Transverse colon (tissue), 4 donors: ENCODE measurements at regions not wholly inside any gene's neighbourhood (a gene's known extent, or its start where the extent isn't known, plus 50 kb on each side); places are given as distances from the start of the nearest gene placed in this dataset.
"Not testable (repeated sequence)": the region's sequence is repeated elsewhere in the genome, so short reads cannot be mapped to it uniquely, and the experiment has no call there.

ENCODE experiments used
- DNase-seq: peaks from one replicate; pipeline ENCODE4 v3.0.0-alpha.2; 2019
- H3K27ac ChIP-seq, 4 donors: fragments of 200-600 bp; sonication (generic); 2 replicates each; pipeline ENCODE4 v1.5.1; 2016 to 2018; ENCODE audit warnings: inconsistent platforms in 4 of 4
- H3K27me3 ChIP-seq: fragments of 200-600 bp; sonication (generic); 2 replicates; pipeline ENCODE4 v1.5.1; 2017; ENCODE audit warnings: inconsistent platforms
- H3K36me3 ChIP-seq, 4 donors: fragments of 200-600 bp; sonication (generic); 2 replicates each; pipeline ENCODE4 v1.5.1; 2017 to 2019; ENCODE audit warnings: inconsistent platforms in 4 of 4
- H3K4me1 ChIP-seq, 4 donors: fragments of 200-600 bp; sonication (generic); 2 replicates each; pipeline ENCODE4 v1.5.1; 2017 to 2020; ENCODE audit warnings: inconsistent platforms in 4 of 4
- H3K4me3 ChIP-seq, 4 donors: fragments of 200-600 bp; sonication (generic); 1 replicate in 1 of 4; 2 replicates in 3 of 4; pipeline versions ENCODE4 v1.5.1 to v1.6.1; 2017 to 2019; ENCODE audit warnings: inconsistent platforms in 4 of 4
- H3K9me3 ChIP-seq, 2 donors: fragments of 200-600 bp; sonication (generic); 2 replicates each; pipeline ENCODE4 v1.5.1; 2017 to 2019; ENCODE audit warnings: inconsistent platforms in 2 of 2
- EP300 ChIP-seq: sonication (generic); formaldehyde crosslinking; IDR thresholded peaks from one replicate; pipeline ENCODE4 v1.6.1; 2017; ENCODE audit warnings: antibody characterized with exemption, low read depth
- POLR2A ChIP-seq: fragments of 450-650 bp; IDR thresholded peaks from one replicate; pipeline ENCODE4 v1.6.1; 2016; ENCODE audit warnings: antibody characterized with exemption, mild to moderate bottlenecking, moderate library complexity
- POLR2AphosphoS5 ChIP-seq, 3 donors: sonication (generic); formaldehyde crosslinking; IDR thresholded peaks; one replicate each; pipeline ENCODE4 v1.6.1; 2016; ENCODE audit warnings: antibody characterized with exemption in 3 of 3
- WGBS, 2 donors: methylation state at CpG; one replicate each; pipeline ENCODE4 v1.1.5; 2018; ENCODE audit warnings: low coverage in 1 of 2; 5-methylcytosine and 5-hydroxymethylcytosine counted together
- in situ Hi-C, 4 donors: fragments of 200-750 bp; cut with MboI; loops; one replicate each; pipeline versions ENCODE4 v1.15.0 to v1.15.1; 2017; ENCODE audit warnings: low sequenced_read_pairs in 3 of 4, low pct_ligation_motif_present in 1 of 4, low pct_unique_long_range_greater_than_20kb in 1 of 4
- intact Hi-C: fragments of 100-400 bp; cut with DNase I; formaldehyde crosslinking; loops from one replicate; pipeline ENCODE4 v1.15.1; 2023; ENCODE audit warnings: low total_unique reads
- TF ChIP-seq, protein P1 (sequence below), 5 experiments: fragments of 200-600 bp in 3 of 5; fragments of 450-650 bp in 2 of 5; sonication (generic) in 3 of 5; IDR thresholded peaks; 1 replicate in 2 of 5; 2 replicates in 3 of 5; pipeline ENCODE4 v1.5.1; 2016 to 2017; ENCODE audit warnings: antibody characterized with exemption in 5 of 5, inconsistent platforms in 3 of 5, mild to moderate bottlenecking in 2 of 5, moderate library complexity in 1 of 5

DNA sequence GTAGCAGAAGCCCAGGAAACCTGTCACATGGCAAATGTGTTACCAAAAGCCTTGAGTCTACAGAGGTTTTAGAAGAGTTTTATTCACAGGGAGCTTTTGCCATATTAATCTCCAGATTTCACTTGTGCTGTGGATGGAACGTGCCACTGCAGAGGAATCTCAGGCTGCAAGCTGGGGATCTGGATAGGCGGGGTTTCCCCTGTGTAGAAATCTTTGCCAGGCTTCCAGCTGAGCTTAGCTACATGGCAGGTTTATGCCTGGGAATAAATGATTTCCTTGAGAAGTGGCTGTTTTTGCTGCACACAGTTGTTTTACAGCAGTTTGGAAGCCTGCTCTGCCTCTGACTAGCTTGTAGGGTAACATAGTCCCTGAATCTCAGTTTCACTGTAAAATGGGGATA lies 224.6 kb upstream of the PLPPR1 start:
- no peak overlapping the region for H3K27ac ChIP-seq
- no peaks in the 10 kb centered on the region for H3K4me1 ChIP-seq
- WGBS, 2 donors = 55% methylated on average over 2 of the region's 2 CpGs; no CpG with 5 or more reads in 1 of the 2 donors
- H3K36me3 ChIP-seq = no peaks in the 10 kb centered on the region
- intact Hi-C loops = no loop called here
- no peak overlapping the region for H3K4me3 ChIP-seq
- no peak for TF ChIP-seq POLR2A
- TF ChIP-seq, protein P1, sequence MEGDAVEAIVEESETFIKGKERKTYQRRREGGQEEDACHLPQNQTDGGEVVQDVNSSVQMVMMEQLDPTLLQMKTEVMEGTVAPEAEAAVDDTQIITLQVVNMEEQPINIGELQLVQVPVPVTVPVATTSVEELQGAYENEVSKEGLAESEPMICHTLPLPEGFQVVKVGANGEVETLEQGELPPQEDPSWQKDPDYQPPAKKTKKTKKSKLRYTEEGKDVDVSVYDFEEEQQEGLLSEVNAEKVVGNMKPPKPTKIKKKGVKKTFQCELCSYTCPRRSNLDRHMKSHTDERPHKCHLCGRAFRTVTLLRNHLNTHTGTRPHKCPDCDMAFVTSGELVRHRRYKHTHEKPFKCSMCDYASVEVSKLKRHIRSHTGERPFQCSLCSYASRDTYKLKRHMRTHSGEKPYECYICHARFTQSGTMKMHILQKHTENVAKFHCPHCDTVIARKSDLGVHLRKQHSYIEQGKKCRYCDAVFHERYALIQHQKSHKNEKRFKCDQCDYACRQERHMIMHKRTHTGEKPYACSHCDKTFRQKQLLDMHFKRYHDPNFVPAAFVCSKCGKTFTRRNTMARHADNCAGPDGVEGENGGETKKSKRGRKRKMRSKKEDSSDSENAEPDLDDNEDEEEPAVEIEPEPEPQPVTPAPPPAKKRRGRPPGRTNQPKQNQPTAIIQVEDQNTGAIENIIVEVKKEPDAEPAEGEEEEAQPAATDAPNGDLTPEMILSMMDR (IDR thresholded peaks at IDR 0.05) = no peak
- no peak for TF ChIP-seq EP300
- no peak for TF ChIP-seq POLR2AphosphoS5 (IDR thresholded peaks at IDR 0.05)
- in situ Hi-C loops = no loop called here
- H3K9me3 ChIP-seq = no peaks in the 10 kb centered on the region
- H3K27me3 ChIP-seq = no peaks in the 10 kb centered on the region
- DNase-seq = no peak

DNA sequence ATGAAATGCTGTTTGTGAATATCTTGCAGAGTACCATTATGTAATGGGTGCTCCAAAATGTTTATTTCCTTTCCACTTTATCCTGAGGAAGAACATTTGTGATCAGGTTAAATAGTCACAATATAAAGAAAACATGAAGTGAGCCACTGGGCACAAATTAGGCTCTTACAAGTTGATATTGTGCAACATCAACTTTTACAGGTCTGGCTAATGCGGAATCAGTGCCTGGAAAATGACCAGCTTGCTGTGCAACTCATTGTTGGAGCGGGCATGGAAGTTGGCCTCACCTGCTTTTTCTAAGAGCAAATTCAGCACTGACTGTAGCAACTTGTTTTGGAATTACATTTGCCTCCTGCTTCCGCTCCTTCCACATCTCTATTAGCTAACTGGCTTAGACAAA lies 216.9 kb upstream of the PLPPR1 start:
- Histone ChIP-seq H3K27ac (no peak overlapping the region), H3K4me1 (no peaks in the 10 kb centered on the region), H3K36me3 (no peaks in the 10 kb centered on the region), H3K4me3 (no peak overlapping the region), H3K27me3 (no peaks in the 10 kb centered on the region), H3K9me3 (no peaks in the 10 kb centered on the region)
- TF ChIP-seq EP300 (no peak), POLR2A (no peak), POLR2AphosphoS5 (IDR thresholded peaks at IDR 0.05) (no peak)
- TF ChIP-seq, protein P1 (IDR thresholded peaks at IDR 0.05) = no peak
- DNase-seq = no peak
- 72 to 100% methylated on average over 1 to 3 of the region's 3 CpGs for WGBS, 2 donors
- in situ Hi-C loops (no loop called here), intact Hi-C loops (no loop called here)

DNA sequence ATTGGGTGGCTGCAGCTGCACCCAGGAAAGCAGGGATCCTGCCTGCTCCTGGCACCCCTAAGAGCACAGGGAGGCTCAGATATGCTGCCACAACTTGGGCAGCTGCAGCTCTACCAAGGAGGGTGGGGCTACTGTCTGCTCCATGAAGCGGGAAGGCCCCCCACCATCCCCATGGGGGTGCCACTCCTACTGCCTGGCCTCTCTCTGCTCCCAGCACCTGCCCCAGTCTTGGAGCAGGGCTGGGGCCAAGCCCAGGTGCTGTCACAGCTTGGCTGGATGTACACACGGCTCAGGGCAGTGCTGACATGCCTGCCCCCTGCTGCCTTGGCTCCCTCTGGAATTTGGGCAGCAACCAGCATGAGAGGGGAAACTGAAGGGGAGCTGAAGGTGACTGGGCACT lies 214.7 kb upstream of the PLPPR1 start:
- Histone ChIP-seq H3K9me3 (no peaks in the 10 kb centered on the region), H3K36me3 (no peaks in the 10 kb centered on the region), H3K27ac (no peak overlapping the region), H3K4me3 (no peak overlapping the region), H3K4me1 (no peaks in the 10 kb centered on the region), H3K27me3 (no peaks in the 10 kb centered on the region)
- DNase-seq = no peak
- WGBS, 2 donors = 60% methylated on average over 2 of the region's 2 CpGs; no CpG with 5 or more reads in 1 of the 2 donors
- TF ChIP-seq, protein P1 (IDR thresholded peaks at IDR 0.05) = no peak
- TF ChIP-seq POLR2AphosphoS5 (IDR thresholded peaks at IDR 0.05) (no peak), POLR2A (no peak), EP300 (no peak)
- intact Hi-C loops (no loop called here), in situ Hi-C loops (no loop called here)

DNA sequence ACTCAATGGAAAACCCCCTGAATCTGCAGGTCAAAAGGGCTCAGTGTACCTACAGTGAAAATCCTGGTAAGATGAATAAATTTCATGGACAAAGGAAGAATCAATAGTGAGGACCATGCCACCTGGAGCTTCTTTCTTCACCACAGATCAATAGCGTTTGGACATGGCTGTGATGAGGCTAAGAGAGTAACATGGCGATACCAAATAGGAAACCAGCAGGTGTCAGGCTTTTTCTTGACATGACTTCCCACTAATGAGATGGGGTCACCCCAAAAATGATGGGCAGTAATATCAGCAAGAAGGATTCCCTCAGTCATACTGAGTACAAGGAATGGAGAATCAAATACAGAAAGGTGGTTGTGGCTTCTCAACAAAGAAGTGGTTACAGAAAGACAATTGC lies 208.5 kb upstream of the PLPPR1 start:
- WGBS, 2 donors = 84 to 100% methylated on average over 2 of the region's 2 CpGs
- Histone ChIP-seq H3K27me3 (no peaks in the 10 kb centered on the region), H3K4me1 (no peaks in the 10 kb centered on the region), H3K4me3 (no peak overlapping the region), H3K36me3 (no peaks in the 10 kb centered on the region), H3K9me3 (no peaks in the 10 kb centered on the region), H3K27ac (no peak overlapping the region)
- in situ Hi-C loops = no loop called here
- intact Hi-C loops = no loop called here
- no peak for DNase-seq
- TF ChIP-seq EP300 = no peak
- TF ChIP-seq, protein P1 (IDR thresholded peaks at IDR 0.05) = no peak

DNA sequence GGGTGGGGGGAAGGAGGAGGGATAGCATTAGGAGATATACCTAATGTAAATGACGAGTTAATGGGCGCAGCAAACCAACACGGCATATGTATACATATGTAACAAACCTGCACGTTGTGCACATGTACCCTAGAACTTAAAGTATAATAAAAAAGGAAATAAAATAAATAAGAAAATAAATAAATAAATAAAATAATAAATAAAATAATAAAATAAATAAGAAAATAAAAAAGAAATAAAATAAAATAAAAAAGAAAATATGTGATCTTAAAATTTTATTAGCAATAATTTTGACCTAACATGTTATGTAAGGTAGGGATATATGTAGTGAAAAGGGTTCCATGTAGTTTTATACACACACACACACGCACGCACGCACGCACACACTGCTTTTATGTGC lies 195.5 kb upstream of the PLPPR1 start:
- intact Hi-C loops, in situ Hi-C loops, DNase-seq, H3K4me3 ChIP-seq, H3K27ac ChIP-seq, H3K36me3 ChIP-seq, H3K27me3 ChIP-seq, H3K9me3 ChIP-seq, H3K4me1 ChIP-seq: not testable (repeated sequence)
- WGBS, 2 donors = 82 to 89% methylated on average over 8 of the region's 8 CpGs
